ENCODE measurements at regions not wholly inside any gene's neighbourhood (a gene's known extent, or its start where the extent isn't known, plus 50 kb on each side); places are given as distances from the start of the nearest gene placed in this dataset.

DNA sequence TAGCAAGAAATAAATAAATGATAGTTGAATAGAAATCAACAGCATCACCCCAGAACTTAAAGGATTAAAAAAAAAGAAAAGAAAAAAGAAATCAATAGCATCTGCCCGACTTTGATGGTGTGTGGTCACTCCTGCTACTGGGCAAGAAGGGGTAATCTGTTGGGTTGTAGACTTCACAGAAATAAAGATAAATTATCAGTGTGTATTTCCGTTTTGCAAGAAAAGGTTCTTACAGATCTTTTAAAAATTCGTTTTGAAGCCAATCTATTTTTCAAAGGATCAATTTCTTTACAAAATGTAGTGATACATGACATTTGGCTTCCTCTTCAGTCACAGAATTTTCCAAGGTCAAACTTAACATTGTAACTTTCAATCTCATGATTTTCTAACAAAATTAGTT, 448.9 kb upstream of the FAR2 start:
- TF ChIP-seq, protein P1, sequence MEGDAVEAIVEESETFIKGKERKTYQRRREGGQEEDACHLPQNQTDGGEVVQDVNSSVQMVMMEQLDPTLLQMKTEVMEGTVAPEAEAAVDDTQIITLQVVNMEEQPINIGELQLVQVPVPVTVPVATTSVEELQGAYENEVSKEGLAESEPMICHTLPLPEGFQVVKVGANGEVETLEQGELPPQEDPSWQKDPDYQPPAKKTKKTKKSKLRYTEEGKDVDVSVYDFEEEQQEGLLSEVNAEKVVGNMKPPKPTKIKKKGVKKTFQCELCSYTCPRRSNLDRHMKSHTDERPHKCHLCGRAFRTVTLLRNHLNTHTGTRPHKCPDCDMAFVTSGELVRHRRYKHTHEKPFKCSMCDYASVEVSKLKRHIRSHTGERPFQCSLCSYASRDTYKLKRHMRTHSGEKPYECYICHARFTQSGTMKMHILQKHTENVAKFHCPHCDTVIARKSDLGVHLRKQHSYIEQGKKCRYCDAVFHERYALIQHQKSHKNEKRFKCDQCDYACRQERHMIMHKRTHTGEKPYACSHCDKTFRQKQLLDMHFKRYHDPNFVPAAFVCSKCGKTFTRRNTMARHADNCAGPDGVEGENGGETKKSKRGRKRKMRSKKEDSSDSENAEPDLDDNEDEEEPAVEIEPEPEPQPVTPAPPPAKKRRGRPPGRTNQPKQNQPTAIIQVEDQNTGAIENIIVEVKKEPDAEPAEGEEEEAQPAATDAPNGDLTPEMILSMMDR (IDR thresholded peaks at IDR 0.05), result no peak
- TF ChIP-seq POLR2A (IDR thresholded peaks at IDR 0.05), result no peak

Data from right lobe of liver (tissue), 4 donors.